Hepatocyte (in vitro differentiated cells): ENCODE measurements at regions not wholly inside any gene's neighbourhood (a gene's known extent, or its start where the extent isn't known, plus 50 kb on each side); places are given as distances from the start of the nearest gene placed in this dataset.

Source experiments
- DNase-seq: peaks from one replicate; pipeline ENCODE4 v3.0.0-alpha.2; 2016; ENCODE audit warnings: low spot score
- H2AFZ ChIP-seq: fragments of 200-600 bp; sonication (generic); 2 replicates; pipeline ENCODE4 v1.6.0; 2016; ENCODE audit warnings: antibody characterized with exemption, mild to moderate bottlenecking
- H3K27ac ChIP-seq: fragments of 200-600 bp; sonication (generic); 2 replicates; pipeline ENCODE4 v1.5.1; 2016; ENCODE audit warnings: mild to moderate bottlenecking
- H3K27me3 ChIP-seq: fragments of 200-600 bp; sonication (generic); 2 replicates; pipeline ENCODE4 v1.6.1; 2016
- H3K36me3 ChIP-seq: fragments of 200-600 bp; sonication (generic); replicated peaks from 2 replicates; pipeline ENCODE4 v1.5.1; 2016; ENCODE audit warnings: low read depth; ENCODE audit not compliant: insufficient read depth
- H3K4me1 ChIP-seq: fragments of 200-600 bp; sonication (generic); 2 replicates; pipeline ENCODE4 v1.5.1; 2016; ENCODE audit warnings: mild to moderate bottlenecking, moderate library complexity; ENCODE audit not compliant: insufficient read depth
- H3K4me2 ChIP-seq: fragments of 200-600 bp; sonication (generic); 2 replicates; pipeline ENCODE4 v1.6.0; 2016
- H3K4me3 ChIP-seq: fragments of 200-600 bp; sonication (generic); 2 replicates; pipeline ENCODE4 v1.5.1; 2016; ENCODE audit warnings: mild to moderate bottlenecking
- H3K79me2 ChIP-seq: fragments of 200-600 bp; sonication (generic); 2 replicates; pipeline ENCODE4 v1.6.0; 2017; ENCODE audit warnings: mild to moderate bottlenecking
- H3K9me2 ChIP-seq: fragments of 200-600 bp; sonication (generic); replicated peaks from 2 replicates; pipeline ENCODE4 v1.6.0; 2017; ENCODE audit warnings: mild to moderate bottlenecking; ENCODE audit not compliant: insufficient read depth
- H3K9me3 ChIP-seq: fragments of 200-600 bp; sonication (generic); 2 replicates; pipeline ENCODE4 v1.5.1; 2016; ENCODE audit warnings: low read depth, mild to moderate bottlenecking
- H4K20me1 ChIP-seq: fragments of 200-600 bp; sonication (generic); 2 replicates; pipeline ENCODE4 v1.6.0; 2016; ENCODE audit warnings: mild to moderate bottlenecking; ENCODE audit not compliant: insufficient read depth, poor library complexity, severe bottlenecking
- CTCF ChIP-seq: fragments of 200-600 bp; sonication (generic); IDR thresholded peaks from 2 replicates; pipeline ENCODE4 v1.5.1; 2016; ENCODE audit warnings: antibody characterized with exemption, mild to moderate bottlenecking; ENCODE audit not compliant: poor library complexity
- EZH2 ChIP-seq: fragments of 200-600 bp; sonication (generic); IDR thresholded peaks from 2 replicates; pipeline ENCODE4 v1.6.1; 2016; ENCODE audit warnings: antibody characterized with exemption, mild to moderate bottlenecking, borderline replicate concordance
- EZH2phosphoT487 ChIP-seq: fragments of 200-600 bp; sonication (generic); IDR thresholded peaks from one replicate; pipeline ENCODE4 v1.6.1; 2018; ENCODE audit warnings: antibody characterized with exemption, mild to moderate bottlenecking, low read depth, moderate library complexity; ENCODE audit not compliant: unreplicated experiment, severe bottlenecking
- WGBS: methylation state at CpG from one replicate; pipeline ENCODE4 v1.1.6; 2016; ENCODE audit warnings: low lambda C conversion rate; ENCODE audit errors: missing lambda C conversion rate; 5-methylcytosine and 5-hydroxymethylcytosine counted together

GRCh38 chr12:34142430-34142829, 120.1 kb downstream of the ALG10 start:
- no peak overlapping the region for H3K4me3 ChIP-seq
- no peaks in the 10 kb centered on the region for H3K27me3 ChIP-seq
- no peak overlapping the region for H3K27ac ChIP-seq
- no peaks in the 10 kb centered on the region for H3K9me2 ChIP-seq
- no peak overlapping the region for H3K4me2 ChIP-seq
- no peak for DNase-seq
- no peak overlapping the region for H2AFZ ChIP-seq
- H3K4me1 ChIP-seq: no peaks in the 10 kb centered on the region
- no peaks in the 10 kb centered on the region for H3K9me3 ChIP-seq
- WGBS: 84% methylated on average over 10 of the region's 11 CpGs
- no peaks in the 10 kb centered on the region for H4K20me1 ChIP-seq
- H3K79me2 ChIP-seq: no peaks in the 10 kb centered on the region
- no peak for TF ChIP-seq CTCF
- no peak for TF ChIP-seq EZH2
- no peak for TF ChIP-seq EZH2phosphoT487
- H3K36me3 ChIP-seq: no peaks in the 10 kb centered on the region

GRCh38 chr12:34151019-34151418, 128.7 kb downstream of the ALG10 start:
- no peaks in the 10 kb centered on the region for H3K36me3 ChIP-seq
- TF ChIP-seq CTCF: no peak
- no peak for TF ChIP-seq EZH2phosphoT487
- no peak for TF ChIP-seq EZH2
- no peaks in the 10 kb centered on the region for H3K4me1 ChIP-seq
- H3K27me3 ChIP-seq: no peaks in the 10 kb centered on the region
- no peak overlapping the region for H3K27ac ChIP-seq
- H3K79me2 ChIP-seq: no peaks in the 10 kb centered on the region
- H3K9me3 ChIP-seq: no peaks in the 10 kb centered on the region
- H3K9me2 ChIP-seq: no peaks in the 10 kb centered on the region
- no peak overlapping the region for H3K4me3 ChIP-seq
- no peaks in the 10 kb centered on the region for H4K20me1 ChIP-seq
- no peak overlapping the region for H2AFZ ChIP-seq
- H3K4me2 ChIP-seq: no peak overlapping the region
- no peak for DNase-seq

GRCh38 chr12:34163443-34163842, 141.1 kb downstream of the ALG10 start:
- H2AFZ ChIP-seq: no peak overlapping the region
- H3K4me2 ChIP-seq: no peak overlapping the region
- no peaks in the 10 kb centered on the region for H3K4me1 ChIP-seq
- TF ChIP-seq CTCF (no peak), EZH2 (no peak), EZH2phosphoT487 (no peak)
- no peaks in the 10 kb centered on the region for H3K9me3 ChIP-seq
- H3K9me2 ChIP-seq: no peaks in the 10 kb centered on the region
- 47% methylated on average over 1 of the region's 1 CpG for WGBS
- no peaks in the 10 kb centered on the region for H3K27me3 ChIP-seq
- H3K27ac ChIP-seq: no peak overlapping the region
- H4K20me1 ChIP-seq: no peaks in the 10 kb centered on the region
- H3K4me3 ChIP-seq: no peak overlapping the region
- no peaks in the 10 kb centered on the region for H3K36me3 ChIP-seq
- no peak for DNase-seq
- no peaks in the 10 kb centered on the region for H3K79me2 ChIP-seq

- DNase-seq: no peak
- 92% methylated on average over 35 of the region's 41 CpGs for WGBS
- H3K9me2 ChIP-seq: no peaks in the 10 kb centered on the region
Measured at GRCh38 chr12:34166427-34167060, 144.2 kb downstream of the ALG10 start.

More at GRCh38 chr12:34166427-34167060, 144.2 kb downstream of the ALG10 start:
- Histone ChIP-seq H3K4me2 (no peak overlapping the region), H3K27ac (no peak overlapping the region), H2AFZ (no peak overlapping the region), H3K4me3 (no peak overlapping the region), H3K27me3 (no peaks in the 10 kb centered on the region), H3K36me3 (no peaks in the 10 kb centered on the region), H4K20me1 (no peaks in the 10 kb centered on the region), H3K4me1 (no peaks in the 10 kb centered on the region), H3K79me2 (no peaks in the 10 kb centered on the region), H3K9me3 (no peaks in the 10 kb centered on the region)
- TF ChIP-seq EZH2phosphoT487 (no peak), CTCF (no peak), EZH2 (no peak)
